HG03442 (cell line): ENCODE measurements at regions not wholly inside any gene's neighbourhood (a gene's known extent, or its start where the extent isn't known, plus 50 kb on each side); places are given as distances from the start of the nearest gene placed in this dataset.
"Not testable (repeated sequence)": the region's sequence is repeated elsewhere in the genome, so short reads cannot be mapped to it uniquely, and the experiment has no call there.

ENCODE experiments used
- ATAC-seq: cut with Tn5 transposase; IDR thresholded peaks from one replicate; pipeline ENCODE4 v1.9.1; 2021; ENCODE audit warnings: mild to moderate bottlenecking, moderate library complexity; ENCODE audit not compliant: unreplicated experiment

- peak; percentile 64 for ATAC-seq
These were observed 62.6 kb upstream of the CDR2 start for GRCh38 chr16:22436823-22437652.

GRCh38 chr16:22436326-22436822, 62.0 kb upstream of the CDR2 start:
- peak; percentile 16 for ATAC-seq

GRCh38 chr16:22431314-22431713, 56.9 kb upstream of the CDR2 start:
- not testable (repeated sequence) for ATAC-seq

GRCh38 chr16:22428654-22429053, 54.2 kb upstream of the CDR2 start:
- no peak for ATAC-seq

DNA sequence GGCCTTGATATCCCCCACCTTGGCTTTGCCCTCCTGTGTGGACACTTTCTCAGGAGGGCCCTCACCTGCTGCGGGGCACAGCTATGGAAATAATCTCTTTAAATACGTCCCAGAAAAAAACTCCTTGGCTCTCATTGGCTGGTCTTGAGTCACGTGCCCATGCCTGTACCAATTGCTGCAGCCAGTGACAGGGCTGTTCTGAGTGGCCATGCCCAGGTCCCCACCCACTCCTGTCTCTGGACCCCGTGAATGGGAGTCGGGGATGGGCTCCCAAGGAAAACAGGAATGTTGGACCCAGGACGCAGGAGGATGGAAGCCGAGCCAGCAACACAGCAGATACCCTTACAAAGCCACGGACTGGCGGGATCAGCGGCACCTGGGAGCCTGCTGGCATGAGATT, 53.1 kb upstream of the CDR2 start:
- ATAC-seq: no peak

DNA sequence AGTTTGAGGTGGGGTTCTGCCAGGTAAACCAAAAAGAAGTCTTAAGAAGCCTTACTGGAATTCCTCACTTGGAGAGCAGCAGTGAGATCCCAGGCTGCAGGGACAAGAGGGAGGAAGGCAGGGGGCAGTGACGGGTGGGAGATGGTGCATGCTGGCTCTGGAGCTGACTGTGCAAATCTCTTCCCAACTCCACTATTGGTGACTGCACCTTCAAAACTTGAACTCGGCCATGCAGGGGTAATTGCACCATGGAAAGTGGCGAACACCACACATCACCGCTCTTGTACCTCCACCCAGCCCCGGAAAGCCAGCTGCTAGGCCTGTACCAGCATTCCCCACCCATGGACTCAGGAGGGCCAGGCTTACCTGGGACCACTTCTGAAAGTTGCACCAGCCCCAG, 51.4 kb upstream of the CDR2 start:
- no peak for ATAC-seq

GRCh38 chr16:22425036-22425801, 50.8 kb upstream of the CDR2 start:
- ATAC-seq: no peak

DNA sequence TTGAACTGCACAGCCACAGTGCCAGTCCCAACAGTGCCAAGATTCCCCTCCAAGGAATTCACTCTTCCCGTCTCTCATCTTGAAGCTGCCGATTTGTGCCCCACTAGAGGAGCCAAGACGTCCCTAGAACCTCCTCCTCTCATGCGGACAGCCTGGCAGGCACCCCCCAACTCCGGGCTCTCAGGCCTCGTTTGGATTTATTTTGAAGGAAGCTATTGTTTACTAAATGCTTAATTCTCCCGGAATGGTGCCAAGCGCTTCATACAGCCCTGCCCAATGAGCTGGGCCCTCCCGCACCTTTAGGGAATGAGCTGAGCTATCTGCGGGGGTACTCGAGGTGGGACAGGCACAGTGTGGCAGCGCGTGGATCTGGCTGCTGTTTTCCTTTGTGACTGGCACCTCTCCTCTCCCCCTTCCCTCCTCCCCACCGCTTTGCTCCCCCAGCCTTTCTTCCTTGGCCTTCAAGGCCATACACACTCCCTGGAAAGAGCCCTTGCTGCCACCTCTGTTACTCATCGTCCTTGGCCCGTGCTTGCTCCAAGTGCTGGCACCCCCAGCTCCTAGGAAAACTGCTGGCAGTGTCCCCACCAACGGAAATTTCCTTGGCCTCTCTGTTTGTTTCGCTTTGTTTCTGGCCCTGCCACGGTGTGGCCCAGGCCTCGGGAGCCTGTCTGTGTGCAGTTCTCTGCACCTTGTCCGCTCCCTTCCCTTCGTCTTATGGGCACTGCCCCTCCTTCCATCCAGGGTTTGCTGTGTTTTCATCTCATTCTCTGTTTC, 49.9 kb upstream of the CDR2 start:
- no peak for ATAC-seq
